Ascending aorta (tissue), 2 donors: ENCODE measurements at regions not wholly inside any gene's neighbourhood (a gene's known extent, or its start where the extent isn't known, plus 50 kb on each side); places are given as distances from the start of the nearest gene placed in this dataset.

Experiments used
- DNase-seq, 2 donors: peaks; one replicate each; pipeline ENCODE4 v3.0.0-alpha.2; 2019; ENCODE audit warnings: low spot score in 2 of 2
- H3K27ac ChIP-seq, 2 donors: fragments of 200-600 bp; sonication (generic); one replicate each; pipeline ENCODE4 v1.5.1; 2016 to 2017; ENCODE audit warnings: mild to moderate bottlenecking in 1 of 2
- H3K27me3 ChIP-seq: fragments of 200-600 bp; sonication (generic); one replicate; pipeline ENCODE4 v1.5.1; 2017
- H3K36me3 ChIP-seq, 2 donors: fragments of 200-600 bp; sonication (generic); one replicate each; pipeline ENCODE4 v1.5.1; 2016
- H3K4me1 ChIP-seq, 2 donors: fragments of 200-600 bp; sonication (generic); one replicate each; pipeline ENCODE4 v1.5.1; 2016 to 2017; ENCODE audit warnings: mild to moderate bottlenecking in 1 of 2
- H3K4me3 ChIP-seq, 2 donors: fragments of 200-600 bp; sonication (generic); one replicate each; pipeline ENCODE4 v1.5.1; 2016 to 2017; ENCODE audit warnings: mild to moderate bottlenecking in 1 of 2
- H3K9me3 ChIP-seq, 2 donors: fragments of 200-600 bp; sonication (generic); one replicate each; pipeline ENCODE4 v1.5.1; 2016
- CTCF ChIP-seq, 3 experiments: fragments of 200-600 bp in 2 of 3; fragments of 450-650 bp in 1 of 3; sonication (generic) in 2 of 3; IDR thresholded peaks; one replicate each; pipeline ENCODE4 v1.5.1; 2016 to 2019; ENCODE audit warnings: antibody characterized with exemption in 3 of 3, mild to moderate bottlenecking in 1 of 3, moderate library complexity in 1 of 3
- intact Hi-C: fragments of 100-400 bp; cut with DNase I; formaldehyde crosslinking; loops from one replicate; pipeline ENCODE4 v1.15.1; 2023

GRCh38 chr12:127773520-127773919, 493.4 kb upstream of the TMEM132C start:
- DNase-seq, result no peak
- Histone ChIP-seq H3K27ac (no peak overlapping the region), H3K9me3 (no peaks in the 10 kb centered on the region), H3K4me3 (no peak overlapping the region), H3K4me1 (no peaks in the 10 kb centered on the region), H3K36me3 (no peaks in the 10 kb centered on the region), H3K27me3 (no peaks in the 10 kb centered on the region)
- intact Hi-C loops, result no loop called here
- TF ChIP-seq CTCF (IDR thresholded peaks at IDR 0.05), result no peak

- Histone ChIP-seq H3K27ac (no peak overlapping the region), H3K27me3 (no peaks in the 10 kb centered on the region), H3K4me1 (no peaks in the 10 kb centered on the region), H3K36me3 (no peaks in the 10 kb centered on the region), H3K4me3 (no peak overlapping the region), H3K9me3 (no peaks in the 10 kb centered on the region)
- no peak for DNase-seq
- TF ChIP-seq CTCF (IDR thresholded peaks at IDR 0.05), result no peak
- intact Hi-C loops, result no loop called here
These were observed 492.1 kb upstream of the TMEM132C start for GRCh38 chr12:127774828-127775227.

- no peak for TF ChIP-seq CTCF (IDR thresholded peaks at IDR 0.05)
- no peaks in the 10 kb centered on the region for H3K4me1 ChIP-seq
- intact Hi-C loops, result no loop called here
- H3K27ac ChIP-seq, result no peak overlapping the region
- no peak for DNase-seq
- no peak overlapping the region for H3K4me3 ChIP-seq
- no peaks in the 10 kb centered on the region for H3K36me3 ChIP-seq
- H3K27me3 ChIP-seq, result no peaks in the 10 kb centered on the region
- no peaks in the 10 kb centered on the region for H3K9me3 ChIP-seq
These were observed 487.5 kb upstream of the TMEM132C start for GRCh38 chr12:127779301-127780045.

- H3K36me3 ChIP-seq, result no peaks in the 10 kb centered on the region
- no peak for TF ChIP-seq CTCF (IDR thresholded peaks at IDR 0.05)
These were observed 486.1 kb upstream of the TMEM132C start for GRCh38 chr12:127780881-127781280.

GRCh38 chr12:127781336-127781735, 485.6 kb upstream of the TMEM132C start:
- Histone ChIP-seq H3K27ac (no peak overlapping the region), H3K27me3 (no peaks in the 10 kb centered on the region), H3K36me3 (no peaks in the 10 kb centered on the region), H3K9me3 (no peaks in the 10 kb centered on the region), H3K4me3 (no peak overlapping the region), H3K4me1 (peaks cover 0 to 4% of the 10 kb centered on the region in 2 donors)
- intact Hi-C loops, result no loop called here
- no peak for DNase-seq
- TF ChIP-seq CTCF (IDR thresholded peaks at IDR 0.05), result no peak

More at GRCh38 chr12:127780881-127781280, 486.1 kb upstream of the TMEM132C start:
- intact Hi-C loops, result no loop called here
- H3K4me1 ChIP-seq, result peaks cover 0 to 4% of the 10 kb centered on the region in 2 donors
- H3K9me3 ChIP-seq, result no peaks in the 10 kb centered on the region
- no peak overlapping the region for H3K27ac ChIP-seq
- no peaks in the 10 kb centered on the region for H3K27me3 ChIP-seq
- no peak for DNase-seq
- no peak overlapping the region for H3K4me3 ChIP-seq
